ENCODE measurements at regions not wholly inside any gene's neighbourhood (a gene's known extent, or its start where the extent isn't known, plus 50 kb on each side); places are given as distances from the start of the nearest gene placed in this dataset.
A peak's percentile ranks its signal among the peaks of the same experiment; 100 is the strongest.

DNA sequence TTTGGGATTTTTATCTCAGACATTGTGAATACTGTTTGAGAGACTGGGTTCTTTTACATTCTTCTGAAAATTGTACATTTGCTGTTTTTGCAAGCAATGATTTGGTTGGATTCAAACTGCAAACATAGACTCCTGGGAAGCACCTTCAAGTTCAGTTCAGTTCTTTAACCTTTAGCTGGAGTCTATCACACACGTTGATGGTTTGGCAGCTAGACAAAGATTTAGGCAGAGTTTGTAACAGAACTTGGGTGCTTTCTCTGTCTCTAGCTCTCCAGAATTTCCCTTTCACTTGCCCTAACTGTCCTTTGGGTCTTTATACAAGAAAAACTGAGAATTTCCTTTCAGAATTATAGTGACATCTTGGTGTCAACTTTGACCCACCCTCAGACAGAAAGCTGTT, 556.6 kb downstream of the DIAPH3 start:
- DNase-seq: no peak

DNA sequence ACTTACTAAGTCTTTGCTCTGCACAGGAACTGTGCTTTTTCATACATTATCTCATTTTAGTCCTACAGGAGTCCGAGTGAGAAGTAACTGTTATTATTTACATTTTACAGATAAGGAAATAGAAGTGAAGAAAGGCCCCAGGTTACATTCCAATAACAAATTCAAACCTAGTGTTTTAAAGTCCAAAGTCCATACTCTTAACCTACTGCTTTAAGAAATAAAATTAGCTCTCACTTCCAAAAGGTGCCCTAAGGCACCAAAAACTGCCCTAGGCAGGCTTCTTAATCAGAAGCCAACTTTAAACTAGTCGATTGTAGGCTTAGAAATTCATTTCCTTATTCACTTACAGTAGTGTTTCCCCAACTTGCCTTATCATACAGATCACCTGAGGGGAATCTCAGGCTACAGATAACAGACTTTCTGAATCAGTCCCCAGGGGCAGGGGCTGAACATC, 555.9 kb downstream of the DIAPH3 start:
- peak; percentile 89 for DNase-seq

DNA sequence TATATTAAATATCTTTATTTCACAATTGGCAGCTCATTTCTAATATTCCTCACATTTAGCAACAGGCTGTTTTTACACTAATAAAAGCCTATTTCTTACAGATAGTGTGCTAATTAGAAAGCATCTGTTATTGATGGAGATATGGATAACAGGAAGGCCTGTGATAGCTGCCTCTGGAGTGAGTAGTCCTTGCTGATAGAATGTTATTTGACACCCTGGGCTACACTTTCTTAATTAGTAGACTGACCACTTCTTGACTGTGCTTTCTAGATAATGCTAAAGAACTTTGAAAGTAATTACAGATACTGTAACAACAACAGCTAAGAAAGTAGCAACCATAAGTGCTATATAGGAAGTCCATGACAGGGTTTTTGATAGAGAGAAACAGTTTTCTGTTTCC, 554.3 kb downstream of the DIAPH3 start:
- DNase-seq: no peak

Measured in NCI-H2171 treated with DMSO at 0.1 percent for 48 hours (cell line).